PC-9 (cell line): ENCODE measurements at regions not wholly inside any gene's neighbourhood (a gene's known extent, or its start where the extent isn't known, plus 50 kb on each side); places are given as distances from the start of the nearest gene placed in this dataset.

ENCODE experiments used
- BruUV-seq: library from RNA; stranded (reverse); fragments of 400-500 nt; replicated peaks from 2 replicates; lab custom pipeline; 2021; lab: Mats Ljungman, UMichigan
- CTCF ChIA-PET: fragments of 300-600 bp; sonication (Branson Sonifier 250); formaldehyde crosslinking; loops from one replicate; lab custom pipeline; 2022; ENCODE audit warnings: antibody characterized with exemption; lab: Charles Lee
- POLR2A ChIA-PET: fragments of 300-600 bp; sonication (Branson Sonifier 250); formaldehyde crosslinking; loops from one replicate; lab custom pipeline; 2022; ENCODE audit warnings: antibody characterized with exemption; ENCODE audit not compliant: unreplicated experiment; lab: Charles Lee
- DNase-seq, 2 experiments: peaks; one replicate each; pipeline versions ENCODE4 v3.0.0 to v3.0.0-alpha.2; 2015 to 2022; ENCODE audit warnings: mixed read lengths in 1 of 2
- H2AFZ ChIP-seq: fragments of 200-600 bp; sonication (generic); 2 replicates; pipeline ENCODE4 v1.8.1; 2017; ENCODE audit warnings: antibody characterized with exemption
- H3F3A ChIP-seq: fragments of 200-600 bp; sonication (generic); 2 replicates; pipeline ENCODE4 v1.8.1; 2017; ENCODE audit warnings: antibody characterized with exemption, mild to moderate bottlenecking, low read depth; ENCODE audit not compliant: insufficient read depth
- H3K27ac ChIP-seq: fragments of 200-600 bp; sonication (generic); 2 replicates; pipeline ENCODE4 v1.6.1; 2016; ENCODE audit warnings: mixed run types
- H3K27me3 ChIP-seq: fragments of 200-600 bp; sonication (generic); 2 replicates; pipeline ENCODE4 v1.6.1; 2016; ENCODE audit warnings: low read depth, mixed run types; ENCODE audit not compliant: insufficient read depth
- H3K36me3 ChIP-seq: fragments of 200-600 bp; sonication (generic); 2 replicates; pipeline ENCODE4 v1.6.1; 2016; ENCODE audit warnings: low read depth, mixed run types
- H3K4me1 ChIP-seq: fragments of 200-600 bp; sonication (generic); replicated peaks from 2 replicates; pipeline ENCODE4 v1.6.1; 2016; ENCODE audit warnings: mixed run types; ENCODE audit not compliant: insufficient read depth
- H3K4me2 ChIP-seq: fragments of 200-600 bp; sonication (generic); 2 replicates; pipeline ENCODE4 v1.6.1; 2017; ENCODE audit warnings: mixed run types
- H3K4me3 ChIP-seq: fragments of 200-600 bp; sonication (generic); 2 replicates; pipeline ENCODE4 v1.6.1; 2016; ENCODE audit warnings: mixed run types
- H3K79me2 ChIP-seq: fragments of 200-600 bp; sonication (generic); 2 replicates; pipeline ENCODE4 v1.6.1; 2017; ENCODE audit warnings: low read depth, mixed run types
- H3K9me2 ChIP-seq: fragments of 200-600 bp; sonication (generic); 2 replicates; pipeline ENCODE4 v1.8.1; 2017; ENCODE audit warnings: mild to moderate bottlenecking; ENCODE audit not compliant: insufficient read depth
- H3K9me3 ChIP-seq: fragments of 200-600 bp; sonication (generic); 2 replicates; pipeline ENCODE4 v1.8.1; 2016; ENCODE audit warnings: low read depth; ENCODE audit not compliant: insufficient read depth
- H4K20me1 ChIP-seq: fragments of 200-600 bp; sonication (generic); 2 replicates; pipeline ENCODE4 v1.8.1; 2017; ENCODE audit not compliant: insufficient read depth
- EZH2 ChIP-seq: fragments of 200-600 bp; sonication (generic); IDR thresholded peaks from 2 replicates; pipeline ENCODE4 v1.8.0; 2017; ENCODE audit warnings: antibody characterized with exemption, low read depth
- intact Hi-C: fragments of 100-400 bp; cut with micrococcal nuclease; formaldehyde crosslinking; loops from one replicate; pipeline ENCODE4 v1.10.0; 2022; ENCODE audit not compliant: unreplicated experiment
- TF ChIP-seq, protein P1 (sequence below): fragments of 200-600 bp; sonication (generic); conservative IDR thresholded peaks from 2 replicates; pipeline ENCODE4 v1.6.1; 2017; ENCODE audit warnings: mixed run types, antibody characterized with exemption, mild to moderate bottlenecking, moderate library complexity

DNA sequence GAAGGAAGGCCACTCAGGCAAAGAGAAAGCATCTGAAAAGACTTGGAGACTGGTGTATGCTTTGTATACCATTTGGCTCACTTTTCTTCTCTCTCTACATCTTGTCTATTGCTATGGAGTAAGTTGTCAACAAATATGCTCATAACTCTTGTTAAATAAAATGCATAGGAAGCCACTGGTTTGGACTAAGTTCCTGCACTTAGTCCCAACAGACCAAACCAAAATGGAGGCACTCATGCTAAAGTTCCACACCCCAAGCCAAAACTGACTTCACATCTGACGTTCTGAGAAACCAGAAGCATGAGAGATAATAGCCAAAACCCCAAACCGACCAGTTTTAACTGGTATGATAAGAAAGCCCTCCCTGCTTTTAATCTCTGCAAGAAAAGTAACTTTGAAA is 135.3 kb upstream of the LYPLAL1 start:
- Histone ChIP-seq H2AFZ (no peak overlapping the region), H3K36me3 (no peaks in the 10 kb centered on the region), H3K4me1 (no peaks in the 10 kb centered on the region), H3K9me3 (peaks cover 17% of the 10 kb centered on the region; the same call in 1 of the 2 replicates), H3K9me2 (no peaks in the 10 kb centered on the region; the same call in 1 of the 2 replicates), H3K79me2 (no peaks in the 10 kb centered on the region), H3K4me2 (no peak overlapping the region), H3F3A (no peaks in the 10 kb centered on the region), H3K27ac (no peak overlapping the region), H3K4me3 (no peak overlapping the region), H3K27me3 (no peaks in the 10 kb centered on the region), H4K20me1 (no peaks in the 10 kb centered on the region)
- POLR2A ChIA-PET: no interaction called here
- no TSS peak for BruUV-seq
- intact Hi-C loops: no loop called here
- TF ChIP-seq EZH2: no peak
- TF ChIP-seq, protein P1, sequence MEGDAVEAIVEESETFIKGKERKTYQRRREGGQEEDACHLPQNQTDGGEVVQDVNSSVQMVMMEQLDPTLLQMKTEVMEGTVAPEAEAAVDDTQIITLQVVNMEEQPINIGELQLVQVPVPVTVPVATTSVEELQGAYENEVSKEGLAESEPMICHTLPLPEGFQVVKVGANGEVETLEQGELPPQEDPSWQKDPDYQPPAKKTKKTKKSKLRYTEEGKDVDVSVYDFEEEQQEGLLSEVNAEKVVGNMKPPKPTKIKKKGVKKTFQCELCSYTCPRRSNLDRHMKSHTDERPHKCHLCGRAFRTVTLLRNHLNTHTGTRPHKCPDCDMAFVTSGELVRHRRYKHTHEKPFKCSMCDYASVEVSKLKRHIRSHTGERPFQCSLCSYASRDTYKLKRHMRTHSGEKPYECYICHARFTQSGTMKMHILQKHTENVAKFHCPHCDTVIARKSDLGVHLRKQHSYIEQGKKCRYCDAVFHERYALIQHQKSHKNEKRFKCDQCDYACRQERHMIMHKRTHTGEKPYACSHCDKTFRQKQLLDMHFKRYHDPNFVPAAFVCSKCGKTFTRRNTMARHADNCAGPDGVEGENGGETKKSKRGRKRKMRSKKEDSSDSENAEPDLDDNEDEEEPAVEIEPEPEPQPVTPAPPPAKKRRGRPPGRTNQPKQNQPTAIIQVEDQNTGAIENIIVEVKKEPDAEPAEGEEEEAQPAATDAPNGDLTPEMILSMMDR: no peak
- DNase-seq: no peak
- CTCF ChIA-PET: no interaction called here

DNA sequence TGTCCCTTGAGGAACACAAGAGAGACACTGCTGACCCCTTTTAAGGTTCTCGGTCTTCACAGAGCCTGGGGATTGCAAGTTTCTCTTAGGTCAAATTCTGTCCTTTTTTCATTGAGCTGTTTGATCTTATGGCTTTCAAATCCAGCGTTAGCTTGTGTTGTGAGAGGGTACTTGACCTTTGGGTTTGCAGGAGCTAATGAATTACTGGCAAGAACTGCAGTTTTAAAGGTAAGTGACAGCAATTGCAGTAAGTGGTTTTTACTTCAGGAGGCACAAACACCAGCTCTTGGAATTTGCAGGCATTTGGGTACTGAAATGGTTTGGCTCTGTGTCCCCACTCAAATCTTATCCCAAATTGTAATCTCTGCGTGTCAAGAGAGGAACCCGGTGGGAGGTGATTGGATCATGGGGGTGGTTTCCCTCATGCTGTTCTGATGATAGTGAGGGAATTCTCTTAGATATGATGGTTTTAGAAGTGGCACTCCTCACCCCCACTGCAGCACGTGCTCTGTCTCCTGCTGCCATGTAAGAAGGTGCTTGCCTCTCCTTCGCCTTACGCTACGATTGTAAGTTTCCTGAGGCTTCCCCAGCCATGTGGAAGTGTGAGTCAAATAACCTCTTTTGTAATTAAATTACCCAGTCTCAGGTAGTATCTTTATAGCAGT is 134.5 kb upstream of the LYPLAL1 start:
- Histone ChIP-seq H3K9me2 (no peaks in the 10 kb centered on the region; the same call in 1 of the 2 replicates), H3K9me3 (peaks cover 17% of the 10 kb centered on the region; the same call in 1 of the 2 replicates), H3K4me1 (no peaks in the 10 kb centered on the region), H3K36me3 (no peaks in the 10 kb centered on the region), H4K20me1 (no peaks in the 10 kb centered on the region), H3K79me2 (no peaks in the 10 kb centered on the region), H3F3A (no peaks in the 10 kb centered on the region), H3K27me3 (no peaks in the 10 kb centered on the region), H3K4me3 (no peak overlapping the region), H3K4me2 (no peak overlapping the region), H2AFZ (no peak overlapping the region), H3K27ac (no peak overlapping the region)
- TF ChIP-seq, protein P1: no peak
- TF ChIP-seq EZH2: no peak
- CTCF ChIA-PET: no interaction called here
- no TSS peak for BruUV-seq
- POLR2A ChIA-PET: no interaction called here
- DNase-seq: no peak
- intact Hi-C loops: no loop called here

DNA sequence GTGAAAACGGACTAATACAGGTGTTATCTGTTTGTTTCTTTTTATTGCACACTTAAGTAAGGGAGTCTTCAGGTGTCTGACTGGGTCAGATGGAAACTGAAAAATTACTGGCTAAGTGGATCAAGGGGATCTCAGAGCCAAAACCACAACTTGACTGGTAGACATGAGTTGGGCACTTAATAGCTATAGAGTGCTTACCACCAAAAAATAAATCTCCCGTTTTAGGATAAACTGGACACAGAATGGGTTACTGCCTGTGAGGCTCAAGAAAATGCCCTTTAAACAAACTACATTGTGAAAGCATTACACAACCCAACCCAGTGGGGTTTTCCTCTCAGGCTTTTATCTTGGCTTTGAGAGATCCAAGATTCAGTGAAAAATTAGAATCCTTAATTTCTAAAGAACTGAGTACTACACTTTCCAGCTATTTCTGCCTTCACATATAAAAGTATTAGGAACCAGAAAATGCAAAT is 134.0 kb upstream of the LYPLAL1 start:
- H3K36me3 ChIP-seq: no peaks in the 10 kb centered on the region
- H3K9me3 ChIP-seq: peaks cover 17% of the 10 kb centered on the region; the same call in 1 of the 2 replicates
- no peak for DNase-seq
- intact Hi-C loops: no loop called here
- no peaks in the 10 kb centered on the region; the same call in 1 of the 2 replicates for H3K9me2 ChIP-seq
- H3K27me3 ChIP-seq: no peaks in the 10 kb centered on the region
- H3K4me2 ChIP-seq: no peak overlapping the region
- no peak overlapping the region for H2AFZ ChIP-seq
- ChIA-PET POLR2A (no interaction called here), CTCF (no interaction called here)
- no peak overlapping the region for H3K4me3 ChIP-seq
- H3K4me1 ChIP-seq: no peaks in the 10 kb centered on the region
- no peaks in the 10 kb centered on the region for H3F3A ChIP-seq
- no TSS peak for BruUV-seq
- H4K20me1 ChIP-seq: no peaks in the 10 kb centered on the region
- no peak overlapping the region for H3K27ac ChIP-seq
- no peaks in the 10 kb centered on the region for H3K79me2 ChIP-seq
- TF ChIP-seq, protein P1: no peak
- TF ChIP-seq EZH2: no peak
